GM12878 (cell line): ENCODE measurements at regions not wholly inside any gene's neighbourhood (a gene's known extent, or its start where the extent isn't known, plus 50 kb on each side); places are given as distances from the start of the nearest gene placed in this dataset.

ENCODE experiments used
- ATAC-seq: fragments of 200-7000 bp; cut with Tn5 transposase; 3 replicates; pipeline ENCODE4 v1.9.1; 2020; ENCODE audit warnings: mild to moderate bottlenecking, moderate library complexity
- BruUV-seq: library from RNA; stranded (reverse); fragments of 400-500 nt; replicated peaks from 2 replicates; lab custom pipeline; 2021; lab: Mats Ljungman, UMichigan
- CTCF ChIA-PET: fragments of 300-600 bp; sonication (Branson Sonifier 250); formaldehyde crosslinking; extraction: SDS; loops from one replicate; lab custom pipeline; 2021; ENCODE audit warnings: inconsistent platforms; lab: Yijun Ruan, JAX
- POLR2A ChIA-PET: fragments of 350-600 bp; formaldehyde crosslinking; extraction: SDS; loops from one replicate; lab custom pipeline; 2021; ENCODE audit warnings: inconsistent platforms; lab: Charles Lee
- RAD21 ChIA-PET: fragments of 300-600 bp; sonication (Branson Sonifier 250); formaldehyde crosslinking; loops from one replicate; lab custom pipeline; 2023; ENCODE audit warnings: antibody characterized with exemption; ENCODE audit not compliant: unreplicated experiment; lab: Charles Lee
- SMC1A ChIA-PET: fragments of 300-600 bp; sonication (Branson Sonifier 250); formaldehyde crosslinking; loops from one replicate; lab custom pipeline; 2023; ENCODE audit not compliant: unreplicated experiment, uncharacterized antibody; lab: Charles Lee
- DNase-seq: peaks from one replicate; pipeline ENCODE4 v3.0.0-alpha.2; 2011; ENCODE audit warnings: low read depth, low spot score
- FAIRE-seq: peaks from 3 replicates; lab custom pipeline; 2011; peaks lifted over from hg19 to GRCh38; lab: Jason Lieb, UNC
- H2AFZ ChIP-seq: 2 replicates; pipeline ENCODE4 v1.6.0; 2011; ENCODE audit warnings: low read depth, low read length, control low read depth; ENCODE audit not compliant: control insufficient read depth
- H3K27ac ChIP-seq: 2 replicates; pipeline ENCODE4 v1.5.1; 2011; ENCODE audit warnings: control low read depth; ENCODE audit not compliant: control insufficient read depth, insufficient read depth
- H3K27me3 ChIP-seq, 2 experiments: replicated peaks in 1 of 2; 2 replicates each; pipeline versions ENCODE4 v1.6.0 to v1.6.1; 2011; ENCODE audit warnings: low read length in 1 of 2; ENCODE audit not compliant: control insufficient read depth in 2 of 2, insufficient read depth in 2 of 2
- H3K36me3 ChIP-seq, 2 experiments: 2 replicates each; pipeline ENCODE4 v1.5.1; 2011; ENCODE audit warnings: low read length in 1 of 2; ENCODE audit not compliant: control insufficient read depth in 2 of 2, insufficient read depth in 2 of 2
- H3K4me1 ChIP-seq: 2 replicates; pipeline ENCODE4 v1.6.1; 2011; ENCODE audit warnings: mild to moderate bottlenecking, low read length, moderate library complexity, mixed read lengths; ENCODE audit not compliant: control insufficient read depth, insufficient read depth
- H3K4me2 ChIP-seq: 2 replicates; pipeline ENCODE4 v1.6.0; 2011; ENCODE audit warnings: control low read depth; ENCODE audit not compliant: control insufficient read depth, insufficient read depth
- H3K4me3 ChIP-seq: fragments of 200-600 bp; sonication (generic); 2 replicates; pipeline ENCODE4 v1.5.1; 2016
- H3K79me2 ChIP-seq: 2 replicates; pipeline ENCODE4 v1.6.0; 2011; ENCODE audit warnings: low read length; ENCODE audit not compliant: control insufficient read depth, insufficient read depth
- H3K9ac ChIP-seq: 2 replicates; pipeline ENCODE4 v1.8.0; 2011; ENCODE audit warnings: low read length, control low read depth, mixed read lengths; ENCODE audit not compliant: control insufficient read depth, insufficient read depth
- H3K9me3 ChIP-seq: replicated peaks from 3 replicates; pipeline ENCODE4 v1.5.1; 2011; ENCODE audit warnings: mild to moderate bottlenecking, low read length; ENCODE audit not compliant: control insufficient read depth, insufficient read depth
- H4K20me1 ChIP-seq: 2 replicates; pipeline ENCODE4 v1.6.0; 2011; ENCODE audit not compliant: control insufficient read depth, insufficient read depth
- ATF7 ChIP-seq: fragments of 450-650 bp; IDR thresholded peaks from 2 replicates; pipeline ENCODE4 v1.6.1; 2016; ENCODE audit warnings: low read depth, mild to moderate bottlenecking
- EGR1 ChIP-seq, 2 experiments: IDR thresholded peaks; 1 replicate in 1 of 2; 2 replicates in 1 of 2; pipeline ENCODE4 v1.6.1; 2011 to 2012; ENCODE audit warnings: low read depth in 2 of 2, low read length in 2 of 2, borderline replicate concordance in 1 of 2, mild to moderate bottlenecking in 1 of 2, moderate library complexity in 1 of 2
- EP300 ChIP-seq, 2 experiments: fragments of 150-350 bp in 1 of 2; IDR thresholded peaks; 2 replicates each; pipeline ENCODE4 v1.6.1; 2011 to 2012; ENCODE audit warnings: low read depth in 2 of 2, low read length in 2 of 2, borderline replicate concordance in 1 of 2, improper control_type of control experiment in 1 of 2, inconsistent platforms in 1 of 2; ENCODE audit not compliant: control insufficient read depth in 1 of 2
- FOS ChIP-seq: IDR thresholded peaks from 3 replicates; pipeline ENCODE4 v1.6.1; 2011; ENCODE audit warnings: borderline replicate concordance; ENCODE audit not compliant: insufficient read length; ENCODE audit errors: extremely low read depth
- JUNB ChIP-seq: IDR thresholded peaks from 2 replicates; pipeline ENCODE4 v1.6.1; 2016; ENCODE audit warnings: antibody characterized with exemption, mild to moderate bottlenecking
- KAT2A ChIP-seq: conservative IDR thresholded peaks from 2 replicates; pipeline ENCODE4 v1.6.1; 2011; ENCODE audit warnings: low read depth, low read length; ENCODE audit not compliant: control insufficient read depth
- NFIC ChIP-seq: IDR thresholded peaks from 2 replicates; pipeline ENCODE4 v1.6.1; 2012; ENCODE audit warnings: low read depth, mild to moderate bottlenecking, inconsistent platforms, low read length, moderate library complexity
- PAX8 ChIP-seq: fragments of 450-650 bp; IDR thresholded peaks from 2 replicates; pipeline ENCODE4 v1.6.1; 2017; ENCODE audit warnings: mild to moderate bottlenecking, moderate library complexity
- POU2F2 ChIP-seq: IDR thresholded peaks from 3 replicates; pipeline ENCODE4 v1.6.1; 2011; ENCODE audit warnings: low read depth, mild to moderate bottlenecking, low read length, borderline replicate concordance
- SPI1 ChIP-seq: IDR thresholded peaks from 2 replicates; pipeline ENCODE4 v1.6.1; 2011; ENCODE audit warnings: low read depth, mild to moderate bottlenecking, low read length, moderate library complexity, borderline replicate concordance; ENCODE audit not compliant: insufficient read depth
- ZNF217 ChIP-seq: fragments of 450-650 bp; IDR thresholded peaks from 2 replicates; pipeline ENCODE4 v1.6.1; 2017; ENCODE audit warnings: antibody characterized with exemption, mild to moderate bottlenecking
- ZNF384 ChIP-seq: IDR thresholded peaks from 2 replicates; pipeline ENCODE4 v1.6.1; 2012; ENCODE audit warnings: low read depth, mild to moderate bottlenecking, low read length, improper control_type of control experiment, borderline replicate concordance
- WGBS: methylation state at CpG from one replicate; pipeline ENCODE4 v1.1.6; 2016; ENCODE audit warnings: low lambda C conversion rate; ENCODE audit not compliant: insufficient replicate concordance, insufficient coverage; ENCODE audit errors: missing lambda C conversion rate; 5-methylcytosine and 5-hydroxymethylcytosine counted together
- in situ Hi-C: fragments of 300-500 bp; cut with MboI; formaldehyde crosslinking; loops from 9 replicates; pipeline ENCODE4 v1.14.3; 2018; ENCODE audit warnings: mixed read lengths
- intact Hi-C: fragments of 100-400 bp; cut with micrococcal nuclease; formaldehyde crosslinking; loops from one replicate; pipeline ENCODE4 v1.14.2; 2022; ENCODE audit not compliant: unreplicated experiment
- TF ChIP-seq, protein P1 (sequence below): fragments of 450-650 bp; IDR thresholded peaks from 2 replicates; pipeline ENCODE4 v1.6.1; 2016; ENCODE audit warnings: mild to moderate bottlenecking
- TF ChIP-seq, protein P2 (sequence below): fragments of 450-650 bp; IDR thresholded peaks from 2 replicates; pipeline ENCODE4 v1.6.1; 2017; ENCODE audit warnings: mild to moderate bottlenecking, low read depth, inconsistent platforms; ENCODE audit not compliant: poor library complexity, severe bottlenecking
- TF ChIP-seq, protein P3 (sequence below), 3 experiments: IDR thresholded peaks in 2 of 3; conservative IDR thresholded peaks in 1 of 3; 2 replicates each; pipeline ENCODE4 v1.5.1; 2011; ENCODE audit warnings: low read depth in 3 of 3, low read length in 3 of 3, mild to moderate bottlenecking in 3 of 3, control low read depth in 2 of 3, moderate library complexity in 2 of 3, inconsistent platforms in 1 of 3, mixed read lengths in 1 of 3; ENCODE audit not compliant: control insufficient read depth in 2 of 3, insufficient read depth in 1 of 3; ENCODE audit errors: extremely low read depth in 1 of 3
- TF ChIP-seq, protein P4 (sequence below): IDR thresholded peaks from 2 replicates; pipeline ENCODE4 v1.6.1; 2012; ENCODE audit warnings: low read length, inconsistent platforms

DNA sequence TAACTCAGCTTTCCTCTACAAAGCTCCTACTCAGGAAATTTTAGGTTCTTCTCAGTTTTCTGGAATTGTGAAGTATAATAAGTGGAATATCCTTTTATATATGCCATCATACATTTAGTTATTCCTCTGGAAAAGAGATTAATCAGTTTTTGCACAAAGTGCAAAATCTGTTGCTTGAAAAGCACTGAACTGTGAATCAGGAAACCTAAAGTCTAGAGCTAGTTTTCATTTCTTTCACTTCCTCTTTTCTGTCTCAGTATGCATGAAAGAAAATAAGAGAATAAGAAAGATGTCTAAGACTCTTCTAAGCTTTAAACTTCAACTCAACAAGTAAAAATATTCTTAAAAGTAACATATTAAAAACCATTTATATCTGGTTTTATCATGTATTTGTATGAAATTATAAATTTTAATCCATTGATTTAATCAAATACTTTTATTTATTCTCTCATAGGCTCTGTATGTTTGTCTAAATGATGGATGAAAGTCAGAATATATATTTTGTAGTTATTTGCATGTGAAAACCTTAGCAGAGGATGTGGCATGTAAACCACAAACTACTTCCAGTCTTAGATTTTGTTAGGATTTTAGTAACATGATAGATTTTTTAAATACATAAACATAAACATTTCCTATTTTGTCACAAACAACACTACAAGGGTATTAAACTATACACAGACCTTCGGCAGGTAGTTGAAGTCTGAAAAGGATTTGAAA lies 1073.0 kb downstream of the XPNPEP1 start:
- POLR2A ChIA-PET, result no interaction called here
- Histone ChIP-seq H3K4me2 (peak overlapping the region; percentile 56), H3K4me3 (peak overlapping the region; percentile 26; the same call in 1 of the 2 replicates), H3K36me3 (no peaks in the 10 kb centered on the region), H3K79me2 (no peaks in the 10 kb centered on the region), H3K27ac (no peak overlapping the region), H3K9ac (no peak overlapping the region), H3K9me3 (no peaks in the 10 kb centered on the region), H3K27me3 (no peaks in the 10 kb centered on the region), H4K20me1 (no peaks in the 10 kb centered on the region), H2AFZ (no peak overlapping the region), H3K4me1 (peaks cover 16% of the 10 kb centered on the region)
- in situ Hi-C loops (no loop called here), intact Hi-C loops (loop anchor here (2.0 to 5.0 kb wide), 3 partner anchors 45 to 308 kb away; no protein-coding TSS in a partner anchor)
- ATAC-seq (peak; percentile 88), FAIRE-seq (peak; percentile 95), DNase-seq (peak; percentile 27)
- RAD21 ChIA-PET, result no interaction called here
- BruUV-seq, result no TSS peak
- CTCF ChIA-PET, result no interaction called here
- SMC1A ChIA-PET, result interaction anchor here (0.6 to 1.4 kb wide), 2 partner anchors 27 to 47 kb away, joined by 3 read pairs; no protein-coding TSS in a partner anchor
- WGBS, result 0% methylated on average over 1 of the region's 1 CpG
- peak; percentile 19; the same call in 1 of the 3 replicates for TF ChIP-seq POU2F2
- TF ChIP-seq ZNF217, result 0 out of 2 replicates have a peak, but pooled peaks have one; percentile 67
- TF ChIP-seq ZNF384, result no peak
- TF ChIP-seq EGR1 (IDR thresholded peaks at IDR 0.05; ENCODE audit: borderline replicate concordance in 1 of 2, low read depth in 2 of 2, low read length in 2 of 2), result no peak
- TF ChIP-seq, protein P1, sequence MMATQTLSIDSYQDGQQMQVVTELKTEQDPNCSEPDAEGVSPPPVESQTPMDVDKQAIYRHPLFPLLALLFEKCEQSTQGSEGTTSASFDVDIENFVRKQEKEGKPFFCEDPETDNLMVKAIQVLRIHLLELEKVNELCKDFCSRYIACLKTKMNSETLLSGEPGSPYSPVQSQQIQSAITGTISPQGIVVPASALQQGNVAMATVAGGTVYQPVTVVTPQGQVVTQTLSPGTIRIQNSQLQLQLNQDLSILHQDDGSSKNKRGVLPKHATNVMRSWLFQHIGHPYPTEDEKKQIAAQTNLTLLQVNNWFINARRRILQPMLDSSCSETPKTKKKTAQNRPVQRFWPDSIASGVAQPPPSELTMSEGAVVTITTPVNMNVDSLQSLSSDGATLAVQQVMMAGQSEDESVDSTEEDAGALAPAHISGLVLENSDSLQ, result no peak
- TF ChIP-seq ATF7, result 0 out of 2 replicates have a peak, but pooled peaks have one; percentile 11
- TF ChIP-seq SPI1, result peak; percentile 98
- TF ChIP-seq KAT2A, result no peak
- TF ChIP-seq FOS, result no peak
- TF ChIP-seq, protein P2, sequence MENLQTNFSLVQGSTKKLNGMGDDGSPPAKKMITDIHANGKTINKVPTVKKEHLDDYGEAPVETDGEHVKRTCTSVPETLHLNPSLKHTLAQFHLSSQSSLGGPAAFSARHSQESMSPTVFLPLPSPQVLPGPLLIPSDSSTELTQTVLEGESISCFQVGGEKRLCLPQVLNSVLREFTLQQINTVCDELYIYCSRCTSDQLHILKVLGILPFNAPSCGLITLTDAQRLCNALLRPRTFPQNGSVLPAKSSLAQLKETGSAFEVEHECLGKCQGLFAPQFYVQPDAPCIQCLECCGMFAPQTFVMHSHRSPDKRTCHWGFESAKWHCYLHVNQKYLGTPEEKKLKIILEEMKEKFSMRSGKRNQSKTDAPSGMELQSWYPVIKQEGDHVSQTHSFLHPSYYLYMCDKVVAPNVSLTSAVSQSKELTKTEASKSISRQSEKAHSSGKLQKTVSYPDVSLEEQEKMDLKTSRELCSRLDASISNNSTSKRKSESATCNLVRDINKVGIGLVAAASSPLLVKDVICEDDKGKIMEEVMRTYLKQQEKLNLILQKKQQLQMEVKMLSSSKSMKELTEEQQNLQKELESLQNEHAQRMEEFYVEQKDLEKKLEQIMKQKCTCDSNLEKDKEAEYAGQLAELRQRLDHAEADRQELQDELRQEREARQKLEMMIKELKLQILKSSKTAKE, result peak; percentile 72
- peak in 1 of 2 experiments; percentile 64; a peak in 2 of 4 replicates for TF ChIP-seq EP300 (IDR thresholded peaks at IDR 0.05; ENCODE audit: borderline replicate concordance in 1 of 2, control insufficient read depth in 1 of 2, low read depth in 2 of 2, low read length in 2 of 2)
- TF ChIP-seq JUNB, result peak; percentile 45
- TF ChIP-seq, protein P3, sequence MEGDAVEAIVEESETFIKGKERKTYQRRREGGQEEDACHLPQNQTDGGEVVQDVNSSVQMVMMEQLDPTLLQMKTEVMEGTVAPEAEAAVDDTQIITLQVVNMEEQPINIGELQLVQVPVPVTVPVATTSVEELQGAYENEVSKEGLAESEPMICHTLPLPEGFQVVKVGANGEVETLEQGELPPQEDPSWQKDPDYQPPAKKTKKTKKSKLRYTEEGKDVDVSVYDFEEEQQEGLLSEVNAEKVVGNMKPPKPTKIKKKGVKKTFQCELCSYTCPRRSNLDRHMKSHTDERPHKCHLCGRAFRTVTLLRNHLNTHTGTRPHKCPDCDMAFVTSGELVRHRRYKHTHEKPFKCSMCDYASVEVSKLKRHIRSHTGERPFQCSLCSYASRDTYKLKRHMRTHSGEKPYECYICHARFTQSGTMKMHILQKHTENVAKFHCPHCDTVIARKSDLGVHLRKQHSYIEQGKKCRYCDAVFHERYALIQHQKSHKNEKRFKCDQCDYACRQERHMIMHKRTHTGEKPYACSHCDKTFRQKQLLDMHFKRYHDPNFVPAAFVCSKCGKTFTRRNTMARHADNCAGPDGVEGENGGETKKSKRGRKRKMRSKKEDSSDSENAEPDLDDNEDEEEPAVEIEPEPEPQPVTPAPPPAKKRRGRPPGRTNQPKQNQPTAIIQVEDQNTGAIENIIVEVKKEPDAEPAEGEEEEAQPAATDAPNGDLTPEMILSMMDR (IDR thresholded peaks at IDR 0.05 in 2 of 3, conservative IDR thresholded peaks at IDR 0.05 in 1 of 3; ENCODE audit: control insufficient read depth in 2 of 3, extremely low read depth in 1 of 3, insufficient read depth in 1 of 3, low read depth in 3 of 3, low read length in 3 of 3), result no peak
- TF ChIP-seq, protein P4, sequence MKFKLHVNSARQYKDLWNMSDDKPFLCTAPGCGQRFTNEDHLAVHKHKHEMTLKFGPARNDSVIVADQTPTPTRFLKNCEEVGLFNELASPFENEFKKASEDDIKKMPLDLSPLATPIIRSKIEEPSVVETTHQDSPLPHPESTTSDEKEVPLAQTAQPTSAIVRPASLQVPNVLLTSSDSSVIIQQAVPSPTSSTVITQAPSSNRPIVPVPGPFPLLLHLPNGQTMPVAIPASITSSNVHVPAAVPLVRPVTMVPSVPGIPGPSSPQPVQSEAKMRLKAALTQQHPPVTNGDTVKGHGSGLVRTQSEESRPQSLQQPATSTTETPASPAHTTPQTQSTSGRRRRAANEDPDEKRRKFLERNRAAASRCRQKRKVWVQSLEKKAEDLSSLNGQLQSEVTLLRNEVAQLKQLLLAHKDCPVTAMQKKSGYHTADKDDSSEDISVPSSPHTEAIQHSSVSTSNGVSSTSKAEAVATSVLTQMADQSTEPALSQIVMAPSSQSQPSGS, result peak; percentile 67
- TF ChIP-seq PAX8, result no peak
- peak; percentile 81 for TF ChIP-seq NFIC
